ENCODE measurements at regions not wholly inside any gene's neighbourhood (a gene's known extent, or its start where the extent isn't known, plus 50 kb on each side); places are given as distances from the start of the nearest gene placed in this dataset.

DNA sequence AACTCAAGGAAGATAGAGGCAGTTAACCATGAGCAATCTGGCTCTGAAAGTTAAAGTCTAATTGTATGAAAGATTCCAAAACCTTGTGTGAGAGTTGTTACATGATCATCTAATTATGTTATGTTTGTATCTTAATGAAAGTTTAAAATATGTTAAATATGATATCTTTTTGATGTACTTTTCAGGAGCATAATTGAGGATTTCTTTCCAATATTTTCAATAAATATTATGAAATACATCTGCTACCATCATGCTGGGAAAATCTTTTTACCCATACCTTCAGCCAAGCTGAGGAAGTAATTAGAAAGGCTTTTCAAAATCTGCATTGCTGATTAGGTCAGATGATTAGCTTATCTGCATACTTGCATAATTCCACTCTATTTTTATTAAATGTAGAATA, 318.4 kb downstream of the KLF12 start:
- Histone ChIP-seq H3K36me3 (ENCODE audit: control insufficient read depth, insufficient read depth, low read length) (no peaks in the 10 kb centered on the region), H3K4me1 (ENCODE audit: control insufficient read depth, insufficient read depth, low read length) (no peaks in the 10 kb centered on the region), H3K4me3 (ENCODE audit: low read depth in 2 of 2, low read length in 2 of 2) (no peak overlapping the region), H3K27ac (ENCODE audit: low read length) (no peak overlapping the region), H3K27me3 (ENCODE audit: control insufficient read depth, insufficient read depth, low read length) (no peaks in the 10 kb centered on the region), H3K9me3 (ENCODE audit: control insufficient read depth, insufficient read depth, low read depth, low read length) (no peaks in the 10 kb centered on the region)
- no peak for DNase-seq (ENCODE audit: low read depth, low spot score)
- in situ Hi-C loops (cut with HindIII; ENCODE audit: low pct_unique_long_range_greater_than_20kb, low sequenced_read_pairs) = no loop called here
- BruUV-seq (replicated peaks) = no TSS peak
- intact Hi-C loops (cut with micrococcal nuclease; ENCODE audit: unreplicated experiment) = no loop called here
- TF ChIP-seq TCF7L2 (IDR thresholded peaks at IDR 0.05; ENCODE audit: low read depth, low read length) = no peak
- no peak for TF ChIP-seq REST (IDR thresholded peaks at IDR 0.05; ENCODE audit: insufficient read depth in 1 of 2, low read depth in 2 of 2, low read length in 1 of 2)
- TF ChIP-seq SIN3A (IDR thresholded peaks at IDR 0.05; ENCODE audit: borderline replicate concordance, insufficient read depth, low read depth, low read length) = no peak
- TF ChIP-seq CTCF (IDR thresholded peaks at IDR 0.05) = no peak
- TF ChIP-seq POLR2AphosphoS5 (IDR thresholded peaks at IDR 0.05; ENCODE audit: low read depth, low read length) = no peak
- ChIA-PET CTCF (no interaction called here), POLR2A (no interaction called here)
- no peak for ATAC-seq

GRCh38 chr13:73810647-73811046, 323.6 kb downstream of the KLF12 start:
- TF ChIP-seq POLR2AphosphoS5 (IDR thresholded peaks at IDR 0.05; ENCODE audit: low read depth, low read length) (no peak), REST (IDR thresholded peaks at IDR 0.05; ENCODE audit: insufficient read depth in 1 of 2, low read depth in 2 of 2, low read length in 1 of 2) (no peak), SIN3A (IDR thresholded peaks at IDR 0.05; ENCODE audit: borderline replicate concordance, insufficient read depth, low read depth, low read length) (no peak), CTCF (IDR thresholded peaks at IDR 0.05) (no peak), TCF7L2 (IDR thresholded peaks at IDR 0.05; ENCODE audit: low read depth, low read length) (no peak)
- BruUV-seq (replicated peaks) = no TSS peak
- Histone ChIP-seq H3K27ac (ENCODE audit: low read length) (no peak overlapping the region), H3K4me1 (ENCODE audit: control insufficient read depth, insufficient read depth, low read length) (no peaks in the 10 kb centered on the region), H3K36me3 (ENCODE audit: control insufficient read depth, insufficient read depth, low read length) (no peaks in the 10 kb centered on the region), H3K9me3 (ENCODE audit: control insufficient read depth, insufficient read depth, low read depth, low read length) (no peaks in the 10 kb centered on the region), H3K27me3 (ENCODE audit: control insufficient read depth, insufficient read depth, low read length) (no peaks in the 10 kb centered on the region), H3K4me3 (ENCODE audit: low read depth in 2 of 2, low read length in 2 of 2) (no peak overlapping the region)
- ChIA-PET CTCF (no interaction called here), POLR2A (no interaction called here)
- intact Hi-C loops (cut with micrococcal nuclease; ENCODE audit: unreplicated experiment) (no loop called here), in situ Hi-C loops (cut with HindIII; ENCODE audit: low pct_unique_long_range_greater_than_20kb, low sequenced_read_pairs) (no loop called here)
- DNase-seq (ENCODE audit: low read depth, low spot score) (no peak), ATAC-seq (no peak)
